Posterior cingulate gyrus (tissue), 11 donors: ENCODE measurements at regions not wholly inside any gene's neighbourhood (a gene's known extent, or its start where the extent isn't known, plus 50 kb on each side); places are given as distances from the start of the nearest gene placed in this dataset.

Experiments used
- DNase-seq, 10 donors: peaks; one replicate each; pipeline versions ENCODE4 v3.0.0 to v3.0.0-alpha.2; 2020 to 2021; ENCODE audit warnings: mixed read lengths in 3 of 10
- intact Hi-C: fragments of 100-400 bp; cut with DNase I; formaldehyde crosslinking; loops from one replicate; pipeline ENCODE4 v1.15.1; 2023

DNA sequence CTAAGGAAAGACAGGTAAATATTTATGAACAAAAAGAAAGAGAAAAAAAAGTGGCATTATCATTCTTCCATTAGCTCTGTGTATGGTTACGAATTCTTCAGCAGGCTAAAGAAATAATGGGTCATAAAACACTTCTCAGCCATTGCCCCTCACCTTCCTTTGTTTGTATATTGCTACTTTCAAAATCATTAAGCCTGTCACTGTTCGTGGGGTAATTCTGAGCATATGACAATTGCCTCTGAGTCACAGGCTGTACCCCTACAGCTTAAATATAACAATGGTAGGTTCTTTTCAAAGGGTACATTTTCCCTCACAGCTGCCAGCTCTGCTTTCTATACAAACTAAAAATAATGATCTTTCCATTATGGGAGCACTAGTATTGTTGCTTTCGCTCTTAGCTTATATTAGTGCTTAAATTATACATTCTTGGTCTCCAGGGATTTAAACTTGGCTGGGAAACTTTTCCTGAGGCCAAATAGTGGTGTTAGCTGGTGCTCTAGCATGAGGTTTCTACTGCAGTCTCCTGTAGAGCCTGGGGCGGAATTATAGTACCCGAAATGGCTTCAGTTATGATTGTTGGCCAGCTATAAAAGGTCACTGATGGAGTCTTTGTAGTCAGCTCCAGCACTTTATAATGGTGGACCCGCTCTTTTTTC, 74.7 kb upstream of the CDH11 start:
- intact Hi-C loops, result no loop called here

DNA sequence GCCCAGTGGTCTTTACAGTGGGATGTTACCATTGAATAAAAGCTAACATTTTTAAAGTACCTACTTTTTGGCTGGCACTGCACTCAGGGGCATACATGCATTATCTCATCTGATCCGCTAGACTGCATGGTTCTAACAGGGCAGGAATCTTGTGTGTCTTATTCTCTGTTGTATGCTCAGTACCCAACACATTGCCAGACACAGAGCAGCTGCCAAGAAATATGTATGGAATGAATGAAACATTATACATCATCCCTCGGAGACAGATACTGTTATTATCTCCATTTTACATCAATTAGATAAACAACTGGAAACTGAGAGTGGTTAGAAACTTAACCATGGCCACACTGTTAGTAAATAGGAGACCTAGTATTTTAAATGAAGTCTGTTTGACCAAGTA, 74.1 kb upstream of the CDH11 start:
- no peak for DNase-seq

More for the DNA sequence above, 74.7 kb upstream of the CDH11 start:
- DNase-seq, result no peak

DNA sequence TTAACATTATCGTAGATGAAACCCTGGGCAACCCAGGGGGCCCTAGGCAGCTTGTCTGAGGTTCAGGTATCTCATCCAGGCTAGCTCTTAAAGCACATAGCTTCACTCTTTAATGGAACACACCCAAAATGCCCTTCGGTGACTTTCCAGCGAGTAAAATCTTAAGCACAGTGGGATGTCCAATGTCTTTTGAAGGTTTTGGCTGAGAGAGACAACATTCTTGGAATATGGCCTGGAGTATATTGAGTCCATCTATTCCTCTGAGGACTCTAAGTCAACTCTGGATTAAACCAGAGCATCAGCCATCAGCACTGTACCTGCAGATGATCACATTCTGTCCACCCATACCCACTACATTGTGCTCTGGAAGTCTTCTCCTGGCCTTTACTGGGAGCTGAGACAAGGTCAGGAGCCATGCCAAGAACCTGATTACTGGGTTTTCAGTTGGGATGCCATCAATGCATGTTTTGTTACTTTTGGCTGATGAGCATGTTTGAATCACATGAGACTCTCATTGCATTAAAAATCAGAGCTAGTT, 63.4 kb upstream of the CDH11 start:
- intact Hi-C loops, result no loop called here
- no peak for DNase-seq

More for the DNA sequence above, 74.1 kb upstream of the CDH11 start:
- intact Hi-C loops, result no loop called here

DNA sequence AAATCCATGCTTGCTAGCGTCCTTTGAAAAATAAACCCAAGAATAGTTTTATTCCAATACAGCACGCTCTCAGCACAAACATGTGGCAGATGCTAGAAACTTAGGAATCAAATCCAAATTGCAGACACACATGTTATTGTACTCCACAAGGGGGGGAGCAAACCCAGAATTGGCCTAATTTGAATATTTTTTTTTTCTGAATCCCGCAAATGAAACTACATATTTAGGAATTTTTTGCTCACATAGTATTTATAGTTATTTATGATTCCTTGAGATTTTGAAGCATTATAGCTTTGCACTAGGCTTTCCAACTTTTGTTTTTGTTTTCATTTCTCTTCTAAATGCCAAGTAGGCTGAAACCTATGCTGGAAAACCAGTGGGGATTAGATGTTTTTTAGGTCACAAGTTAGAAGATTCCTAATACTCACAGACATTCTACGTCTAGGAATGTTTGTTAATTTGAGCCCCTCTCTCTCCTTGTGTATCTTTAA, 59.3 kb upstream of the CDH11 start:
- intact Hi-C loops, result no loop called here
- DNase-seq, result no peak

DNA sequence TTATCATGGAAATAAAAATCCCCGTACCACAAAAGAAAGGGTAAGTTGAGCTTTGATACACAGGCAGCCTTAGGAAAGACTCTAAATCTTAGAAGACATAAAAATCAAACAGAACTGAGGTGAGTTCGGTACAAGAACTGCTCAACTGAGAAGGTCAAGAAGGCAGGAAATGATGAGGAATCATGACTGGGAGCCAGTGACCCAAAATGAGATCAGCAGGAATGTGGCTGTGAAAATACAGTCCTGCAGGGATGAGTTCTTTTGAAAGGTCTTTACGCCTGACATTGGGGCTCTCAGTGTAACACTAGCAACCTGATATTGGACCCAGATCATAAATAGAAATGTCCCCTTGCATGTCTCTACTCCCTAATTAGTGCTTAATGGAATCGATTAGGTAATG, 56.3 kb upstream of the CDH11 start:
- intact Hi-C loops, result no loop called here
- no peak for DNase-seq

DNA sequence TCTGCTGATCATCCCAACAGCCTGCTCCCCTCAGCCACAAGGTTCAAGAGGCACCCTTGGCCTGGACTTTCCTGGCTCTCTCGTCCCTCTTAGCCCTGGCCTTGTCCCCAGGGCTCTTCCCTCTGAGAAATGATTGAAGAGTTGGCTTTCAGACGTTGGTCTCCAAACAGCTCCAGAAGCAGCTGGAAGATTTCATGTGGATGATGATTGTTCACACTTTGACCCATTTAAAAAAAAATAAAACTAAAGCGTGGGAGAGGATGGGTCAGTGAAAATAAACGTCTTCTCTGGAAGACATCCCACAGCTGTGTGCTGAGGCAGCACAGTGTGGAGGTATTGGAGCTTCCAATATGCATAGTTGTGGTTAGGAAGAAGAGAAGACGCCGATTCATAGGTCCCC, 54.7 kb upstream of the CDH11 start:
- DNase-seq, result no peak
- intact Hi-C loops, result no loop called here

DNA sequence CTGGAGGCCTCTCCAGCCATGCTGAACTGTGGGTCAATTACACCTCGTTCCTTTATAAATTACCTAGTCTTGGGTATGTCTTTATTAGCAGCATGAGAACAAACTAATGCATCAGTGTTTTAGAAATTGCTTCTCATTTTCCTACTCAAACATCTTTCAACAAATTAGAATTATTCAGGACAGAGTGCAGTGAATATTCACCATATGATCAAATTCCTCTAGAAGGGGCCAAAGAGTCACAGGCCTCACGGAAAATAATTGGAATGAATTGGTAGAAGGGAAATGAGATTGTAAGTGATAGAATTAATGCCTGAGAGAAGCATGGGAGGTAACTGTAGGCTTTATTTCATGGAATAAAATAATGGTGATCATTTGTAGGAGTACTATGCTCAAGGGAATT, 50.5 kb upstream of the CDH11 start:
- intact Hi-C loops, result no loop called here
- no peak for DNase-seq
